GM13977 (cell line): ENCODE measurements at regions not wholly inside any gene's neighbourhood (a gene's known extent, or its start where the extent isn't known, plus 50 kb on each side); places are given as distances from the start of the nearest gene placed in this dataset.

Experiments used
- DNase-seq: peaks from one replicate; pipeline ENCODE4 v3.0.0; 2012; ENCODE audit warnings: low spot score
- in situ Hi-C: fragments of 300-500 bp; cut with MboI; formaldehyde crosslinking; loops from one replicate; pipeline ENCODE4 v1.12.0; 2022; ENCODE audit warnings: low sequenced_read_pairs, low pct_unique_long_range_greater_than_20kb, mixed read lengths, inconsistent platforms; ENCODE audit not compliant: unreplicated experiment
- TF ChIP-seq, protein P1 (sequence below): IDR thresholded peaks from 2 replicates; pipeline ENCODE4 v1.5.1; 2012; ENCODE audit warnings: mild to moderate bottlenecking, control low read depth; ENCODE audit not compliant: insufficient read depth; ENCODE audit errors: extremely low read depth, missing control alignments

DNA sequence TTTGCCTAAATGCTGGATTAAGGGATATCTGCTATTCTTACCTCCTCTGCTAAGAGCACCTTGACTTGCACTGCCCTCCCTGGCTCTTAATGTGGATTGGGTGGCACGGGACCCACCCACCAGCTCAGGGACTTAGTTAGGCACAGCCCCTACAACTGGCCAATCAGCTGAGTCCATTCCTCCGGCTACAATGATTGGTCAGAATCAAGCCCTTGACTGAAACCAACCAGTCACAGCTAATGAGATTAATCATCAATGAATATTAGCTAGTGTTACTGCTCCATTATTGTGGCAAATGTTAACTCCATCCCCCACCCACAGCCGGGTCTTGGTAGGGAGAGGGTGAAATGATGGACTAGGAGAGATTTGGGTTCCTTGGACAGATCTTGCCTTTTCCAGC is 328.0 kb downstream of the MN1 start:
- TF ChIP-seq, protein P1, sequence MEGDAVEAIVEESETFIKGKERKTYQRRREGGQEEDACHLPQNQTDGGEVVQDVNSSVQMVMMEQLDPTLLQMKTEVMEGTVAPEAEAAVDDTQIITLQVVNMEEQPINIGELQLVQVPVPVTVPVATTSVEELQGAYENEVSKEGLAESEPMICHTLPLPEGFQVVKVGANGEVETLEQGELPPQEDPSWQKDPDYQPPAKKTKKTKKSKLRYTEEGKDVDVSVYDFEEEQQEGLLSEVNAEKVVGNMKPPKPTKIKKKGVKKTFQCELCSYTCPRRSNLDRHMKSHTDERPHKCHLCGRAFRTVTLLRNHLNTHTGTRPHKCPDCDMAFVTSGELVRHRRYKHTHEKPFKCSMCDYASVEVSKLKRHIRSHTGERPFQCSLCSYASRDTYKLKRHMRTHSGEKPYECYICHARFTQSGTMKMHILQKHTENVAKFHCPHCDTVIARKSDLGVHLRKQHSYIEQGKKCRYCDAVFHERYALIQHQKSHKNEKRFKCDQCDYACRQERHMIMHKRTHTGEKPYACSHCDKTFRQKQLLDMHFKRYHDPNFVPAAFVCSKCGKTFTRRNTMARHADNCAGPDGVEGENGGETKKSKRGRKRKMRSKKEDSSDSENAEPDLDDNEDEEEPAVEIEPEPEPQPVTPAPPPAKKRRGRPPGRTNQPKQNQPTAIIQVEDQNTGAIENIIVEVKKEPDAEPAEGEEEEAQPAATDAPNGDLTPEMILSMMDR: no peak
- in situ Hi-C loops: no loop called here
- DNase-seq: no peak

DNA sequence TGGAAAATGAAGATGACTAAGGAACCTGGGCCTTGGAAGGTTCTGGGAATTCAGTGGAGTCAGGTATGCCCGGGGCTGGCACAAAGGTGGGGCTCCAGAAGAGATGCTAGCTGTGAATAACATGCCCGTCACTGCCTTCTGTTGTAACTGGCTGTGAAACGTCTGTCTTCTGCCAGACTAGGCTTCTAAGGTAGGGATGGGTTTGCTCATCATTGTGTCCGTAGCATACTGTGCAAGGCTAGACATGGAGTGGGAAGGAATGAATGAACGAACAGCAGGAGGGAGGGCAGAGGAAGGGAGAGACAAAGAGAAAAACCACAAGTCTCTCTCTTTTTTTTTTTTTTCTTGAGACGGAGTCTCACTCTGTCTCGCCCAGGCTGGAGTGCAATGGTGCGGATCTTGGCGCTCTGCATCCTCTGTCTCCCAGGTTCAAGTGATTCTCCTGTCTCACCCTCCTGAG is 327.4 kb downstream of the MN1 start:
- DNase-seq: no peak
- TF ChIP-seq, protein P1: no peak
- in situ Hi-C loops: no loop called here

DNA sequence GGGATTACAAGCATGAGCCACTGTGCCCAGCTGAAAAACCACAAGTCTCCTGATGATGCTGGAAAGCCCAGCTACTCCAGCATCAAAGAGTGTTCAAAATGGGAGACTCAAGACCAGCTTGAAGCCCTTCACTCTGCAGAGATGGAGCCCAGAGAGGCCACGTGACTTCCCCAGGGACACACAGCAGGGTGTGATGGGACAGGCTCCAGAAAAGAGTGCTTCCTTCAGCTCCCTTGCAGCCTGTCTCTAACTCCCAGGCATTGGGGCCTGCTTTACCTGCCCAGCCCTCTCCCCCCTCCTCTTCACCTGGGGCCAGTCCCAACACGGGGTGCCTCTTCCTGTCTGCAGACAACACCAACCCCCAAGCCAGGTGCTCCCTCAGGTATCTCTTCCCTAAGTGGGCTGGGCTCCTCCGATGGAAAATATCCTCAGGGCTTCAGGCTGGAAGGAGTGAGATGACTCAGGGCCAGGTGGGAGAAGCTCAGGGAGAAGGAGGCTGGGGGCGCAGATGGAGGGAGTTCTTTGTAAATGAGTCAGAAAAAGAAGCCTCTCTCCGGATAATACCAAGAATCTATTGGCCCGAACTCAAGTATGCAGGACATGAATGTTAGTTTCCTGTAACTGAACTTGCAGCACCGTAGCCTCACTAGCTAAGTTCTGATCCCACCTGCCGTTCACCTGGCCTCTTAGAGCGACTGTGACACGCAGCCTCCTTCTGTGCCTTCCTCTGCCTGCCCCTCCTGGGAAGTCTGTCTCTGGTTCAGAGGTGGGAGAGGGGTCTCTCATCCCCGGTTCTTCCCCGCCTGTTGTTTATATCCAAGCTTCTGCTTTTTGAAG is 326.6 kb downstream of the MN1 start:
- DNase-seq: no peak
- in situ Hi-C loops: no loop called here
- TF ChIP-seq, protein P1: no peak

DNA sequence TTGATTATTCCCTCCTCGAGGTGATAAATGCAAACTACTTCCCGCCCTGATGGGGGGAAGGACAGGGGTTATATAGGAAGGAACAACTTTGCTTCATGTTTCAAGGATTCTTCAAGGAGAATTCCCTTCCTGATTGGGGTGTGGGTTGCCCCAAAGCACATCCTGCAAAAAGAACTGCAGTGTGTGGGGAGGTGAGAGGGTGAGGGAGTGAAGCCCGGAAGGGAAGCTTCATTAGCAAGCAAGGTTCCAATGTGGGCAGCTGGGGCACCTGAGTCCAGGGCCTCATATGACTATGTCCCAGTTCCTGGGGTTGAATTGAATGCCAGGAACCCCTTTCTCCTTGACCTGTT is 326.0 kb downstream of the MN1 start:
- in situ Hi-C loops: no loop called here
- TF ChIP-seq, protein P1: no peak
- DNase-seq: no peak

DNA sequence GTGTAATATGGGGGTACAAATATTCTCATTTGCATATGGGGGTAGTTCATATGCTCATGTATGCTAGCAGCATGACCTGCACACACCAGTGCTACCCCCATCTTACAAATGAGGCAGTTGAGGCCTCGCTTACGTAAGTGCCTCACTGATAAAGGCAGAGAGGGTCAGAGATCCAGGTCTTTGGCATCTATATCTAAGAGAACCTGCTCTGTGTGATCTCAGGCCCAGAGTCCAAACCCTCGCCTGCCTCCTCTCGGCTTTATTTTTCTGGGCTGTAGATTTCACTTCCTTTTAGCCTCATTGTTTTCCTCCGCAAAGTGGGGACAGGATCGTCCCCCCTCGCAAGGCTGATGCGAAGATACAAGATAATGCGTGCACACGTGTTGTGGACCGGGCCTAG is 325.2 kb downstream of the MN1 start:
- TF ChIP-seq, protein P1: no peak
- in situ Hi-C loops: no loop called here
- no peak for DNase-seq

DNA sequence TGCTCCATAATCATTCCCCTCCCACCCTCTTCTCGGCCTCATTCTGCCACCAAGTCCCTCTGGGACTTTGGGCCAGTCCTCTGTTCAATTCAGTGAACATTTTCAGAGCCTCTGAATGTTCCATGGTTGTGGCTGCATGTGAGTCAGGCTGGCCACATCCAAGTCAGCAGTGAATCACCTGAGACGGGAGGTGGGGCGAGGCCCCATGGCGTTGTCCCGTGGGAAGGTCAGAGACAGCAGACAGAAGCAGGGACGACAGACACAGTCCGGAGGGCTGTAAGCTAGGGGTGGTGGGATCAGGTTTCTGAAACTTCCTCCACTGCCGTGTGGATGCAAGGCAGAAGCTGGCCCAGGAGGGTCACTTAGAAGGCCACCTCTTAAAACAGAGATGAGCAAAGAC is 324.8 kb downstream of the MN1 start:
- TF ChIP-seq, protein P1: no peak
- in situ Hi-C loops: no loop called here
- no peak for DNase-seq

DNA sequence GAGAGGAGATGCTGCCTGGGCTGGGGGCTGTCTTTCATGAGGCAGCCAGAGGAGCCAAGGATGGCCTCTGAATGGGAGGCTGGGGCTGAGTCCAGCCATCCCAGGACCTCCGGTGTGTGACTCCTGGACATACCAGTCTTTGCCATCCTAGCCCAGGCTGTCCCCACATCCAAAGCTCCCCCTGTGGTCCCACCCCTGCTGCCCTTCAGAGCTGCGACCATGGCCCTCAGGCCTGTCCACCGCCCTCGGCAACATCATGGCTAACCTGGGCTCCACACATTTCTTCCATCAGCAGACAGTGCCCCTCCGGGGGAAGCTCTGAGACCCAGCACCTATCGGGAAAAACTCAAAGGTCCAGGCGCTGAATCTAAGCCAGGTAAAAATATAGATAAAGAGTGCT is 324.4 kb downstream of the MN1 start:
- in situ Hi-C loops: no loop called here
- no peak for DNase-seq

More for the DNA sequence above, 324.4 kb downstream of the MN1 start:
- TF ChIP-seq, protein P1: no peak
